Mesodermal cell (in vitro differentiated cells): ENCODE measurements at regions not wholly inside any gene's neighbourhood (a gene's known extent, or its start where the extent isn't known, plus 50 kb on each side); places are given as distances from the start of the nearest gene placed in this dataset.

Experiments
- H3K27ac ChIP-seq: 2 replicates; pipeline ENCODE4 v1.7.0; 2013; ENCODE audit warnings: mild to moderate bottlenecking, low read depth, low read length, moderate library complexity; ENCODE audit not compliant: severe bottlenecking
- H3K36me3 ChIP-seq: 2 replicates; pipeline ENCODE4 v1.7.1; 2013; ENCODE audit warnings: mild to moderate bottlenecking, low read length, moderate library complexity; ENCODE audit not compliant: control insufficient read depth, insufficient read depth
- H3K4me1 ChIP-seq: one replicate; pipeline ENCODE4 v1.7.1; 2013; ENCODE audit warnings: mild to moderate bottlenecking, low read length; ENCODE audit not compliant: insufficient read depth, control insufficient read depth, poor library complexity, severe bottlenecking
- H3K4me3 ChIP-seq: 2 replicates; pipeline ENCODE4 v1.7.0; 2013; ENCODE audit warnings: low read length, control low read depth, mild to moderate bottlenecking; ENCODE audit not compliant: insufficient read depth, poor library complexity, severe bottlenecking; ENCODE audit errors: extremely low read depth
- H3K9me3 ChIP-seq: 2 replicates; pipeline ENCODE4 v1.7.1; 2013; ENCODE audit warnings: mild to moderate bottlenecking, low read length, moderate library complexity; ENCODE audit not compliant: control insufficient read depth
- WGBS, 2 experiments: methylation state at CpG; one replicate each; pipeline ENCODE4 v1.1.5; 2013; ENCODE audit warnings: missing lambda C conversion rate in 2 of 2; ENCODE audit not compliant: insufficient coverage in 2 of 2; 5-methylcytosine and 5-hydroxymethylcytosine counted together

DNA sequence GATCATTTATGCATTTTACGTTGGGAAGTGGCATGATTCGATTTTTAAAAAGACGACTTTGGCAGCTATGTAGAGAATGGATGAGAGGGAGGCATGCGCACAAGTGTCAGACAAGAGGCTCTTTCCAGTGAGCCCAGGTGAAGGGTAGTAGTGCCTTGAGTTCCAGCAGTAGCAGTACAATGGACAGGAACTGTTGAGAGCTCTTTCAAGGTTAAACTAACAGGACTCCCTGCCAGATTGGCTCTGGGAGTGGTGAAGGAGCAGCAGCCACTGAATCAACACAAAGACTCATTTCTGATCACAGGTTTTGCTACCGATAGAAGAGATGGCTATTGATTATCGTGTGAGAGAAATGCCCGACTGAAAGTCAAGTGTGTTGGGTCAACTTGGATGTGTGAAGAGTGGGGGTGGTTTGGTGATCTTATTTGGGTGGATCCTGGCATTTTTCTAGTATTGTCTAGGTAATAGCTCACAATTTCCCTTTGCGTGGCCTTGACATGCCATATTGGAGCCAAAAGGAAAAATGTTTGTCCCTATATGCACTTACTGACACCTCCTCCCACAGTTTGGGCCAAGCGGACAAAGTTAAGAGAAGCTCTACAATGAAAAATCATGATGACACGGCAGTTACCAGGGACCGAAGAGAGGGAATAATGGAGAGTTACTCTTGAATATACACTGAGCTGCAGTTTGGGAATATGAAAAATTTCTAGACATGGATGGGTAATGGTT, 81.6 kb upstream of the MDFIC2 start:
- no peak overlapping the region for H3K27ac ChIP-seq
- no peak overlapping the region for H3K4me3 ChIP-seq
- 82 to 84% methylated on average over 10 of the region's 11 CpGs for WGBS, 2 experiments
- no peaks in the 10 kb centered on the region for H3K4me1 ChIP-seq
- H3K9me3 ChIP-seq = no peaks in the 10 kb centered on the region
- H3K36me3 ChIP-seq = no peaks in the 10 kb centered on the region

DNA sequence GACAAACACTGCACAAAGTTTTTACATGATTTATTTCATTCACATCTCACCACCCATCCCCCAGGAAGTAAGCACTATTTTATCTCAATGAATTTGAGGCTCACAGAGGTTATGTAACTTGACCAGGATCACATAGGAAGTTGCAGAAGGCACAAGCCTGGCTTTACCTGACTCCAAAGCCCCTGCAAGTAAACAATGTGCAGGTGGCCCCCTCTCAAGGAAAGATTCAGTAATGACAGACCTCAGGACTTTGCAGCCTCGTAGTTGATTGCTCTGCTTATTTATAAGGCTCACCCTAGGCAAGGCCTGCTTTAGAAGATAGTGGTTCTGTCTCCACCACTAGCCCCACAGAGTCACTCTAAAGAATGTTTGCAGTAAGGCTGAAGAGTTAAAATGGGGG, 79.8 kb upstream of the MDFIC2 start:
- WGBS, 2 experiments = 92% methylated on average over 1 of the region's 1 CpG; no CpG with 5 or more reads in 1 of the 2 experiments
- Histone ChIP-seq H3K4me3 (no peak overlapping the region), H3K9me3 (no peaks in the 10 kb centered on the region), H3K27ac (no peak overlapping the region), H3K4me1 (no peaks in the 10 kb centered on the region), H3K36me3 (no peaks in the 10 kb centered on the region)

DNA sequence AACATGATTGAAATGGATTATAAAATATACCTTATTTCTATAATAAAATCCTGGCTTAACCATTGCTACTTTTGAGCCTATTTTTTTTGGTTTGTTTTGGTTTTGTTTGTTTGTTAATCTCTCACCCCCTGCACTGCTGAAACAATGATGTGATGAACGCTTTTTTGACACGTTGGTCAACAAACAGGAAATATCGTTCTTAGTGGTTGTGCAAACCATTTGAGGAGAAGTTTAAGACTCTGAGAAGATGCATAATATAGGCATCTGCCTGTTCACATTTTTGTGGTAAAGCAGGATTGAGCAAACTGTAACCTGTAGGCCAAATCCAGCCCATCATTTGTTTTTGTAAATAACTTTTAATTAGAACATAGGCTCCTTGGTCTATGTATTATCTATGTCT, 75.5 kb upstream of the MDFIC2 start:
- H3K36me3 ChIP-seq = no peaks in the 10 kb centered on the region
- no peaks in the 10 kb centered on the region for H3K4me1 ChIP-seq
- 70 to 85% methylated on average over 3 of the region's 3 CpGs for WGBS, 2 experiments
- H3K4me3 ChIP-seq = no peak overlapping the region
- H3K27ac ChIP-seq = no peak overlapping the region
- H3K9me3 ChIP-seq = no peaks in the 10 kb centered on the region

DNA sequence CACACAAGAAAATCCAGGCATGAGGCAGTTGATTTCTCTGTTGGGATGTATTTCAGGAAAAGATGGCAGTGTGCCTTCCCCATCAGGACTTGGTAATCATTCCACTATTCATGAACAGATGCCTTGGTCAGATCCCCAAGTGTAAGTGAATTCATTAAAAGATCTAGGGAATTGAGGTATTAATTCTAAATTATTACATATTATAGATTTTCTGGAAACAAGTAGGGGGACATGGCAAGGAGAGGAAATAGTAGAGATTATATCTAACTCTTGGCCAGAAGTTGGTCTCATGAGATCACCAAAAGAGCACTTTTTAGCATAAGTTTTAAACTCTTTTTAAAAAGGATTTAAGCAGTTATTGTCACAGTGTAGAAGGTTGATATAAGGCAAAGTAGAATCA, 74.4 kb upstream of the MDFIC2 start:
- Histone ChIP-seq H3K36me3 (no peaks in the 10 kb centered on the region), H3K27ac (no peak overlapping the region), H3K4me3 (no peak overlapping the region), H3K9me3 (no peaks in the 10 kb centered on the region), H3K4me1 (no peaks in the 10 kb centered on the region)

DNA sequence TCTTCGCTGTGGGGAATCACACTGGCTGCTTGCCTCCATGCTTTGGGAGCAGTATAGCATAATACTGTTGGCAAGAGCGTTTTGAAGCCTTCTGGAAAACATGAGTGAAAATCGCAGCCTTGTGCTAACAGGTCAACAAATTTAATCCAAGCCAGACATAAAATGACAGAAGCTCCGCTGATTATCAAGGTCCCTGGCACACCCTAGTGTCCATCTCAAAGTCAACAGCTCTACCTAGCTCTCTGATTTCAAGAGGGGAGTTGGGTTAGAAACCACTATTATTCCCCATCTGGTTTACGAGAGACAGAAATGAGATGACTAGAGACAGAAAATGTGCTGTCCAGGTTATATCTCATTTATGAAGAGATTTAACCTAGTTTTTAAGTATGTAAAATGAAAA, 73.6 kb upstream of the MDFIC2 start:
- Histone ChIP-seq H3K4me3 (no peak overlapping the region), H3K36me3 (no peaks in the 10 kb centered on the region), H3K4me1 (no peaks in the 10 kb centered on the region), H3K27ac (no peak overlapping the region), H3K9me3 (no peaks in the 10 kb centered on the region)
- WGBS, 2 experiments = 71 to 88% methylated on average over 2 to 3 of the region's 5 CpGs

DNA sequence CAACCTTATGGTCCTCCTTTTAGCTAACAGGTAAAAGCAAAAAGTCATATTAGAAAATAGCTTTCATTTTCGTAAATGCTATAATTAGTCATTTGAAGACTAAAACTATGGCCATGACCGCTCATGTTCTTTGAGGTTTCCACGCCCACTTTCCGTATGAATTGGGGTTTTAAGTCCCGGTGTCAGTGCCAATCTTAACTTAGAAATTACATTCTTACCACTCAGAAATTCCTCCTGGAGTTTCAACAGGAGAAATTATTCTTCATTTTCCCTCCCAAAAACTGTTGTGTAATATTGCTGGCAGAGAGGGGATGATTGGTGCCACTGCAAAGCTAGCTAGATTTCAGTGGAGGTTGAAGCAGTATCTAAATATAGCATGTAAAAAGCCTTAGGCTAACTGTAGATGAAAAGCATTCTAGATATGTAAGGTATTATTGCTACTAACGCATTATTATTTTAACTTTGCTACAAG, 71.0 kb upstream of the MDFIC2 start:
- 83 to 88% methylated on average over 4 to 6 of the region's 6 CpGs for WGBS, 2 experiments
- Histone ChIP-seq H3K4me3 (no peak overlapping the region), H3K36me3 (no peaks in the 10 kb centered on the region), H3K4me1 (no peaks in the 10 kb centered on the region), H3K9me3 (no peaks in the 10 kb centered on the region), H3K27ac (no peak overlapping the region)

DNA sequence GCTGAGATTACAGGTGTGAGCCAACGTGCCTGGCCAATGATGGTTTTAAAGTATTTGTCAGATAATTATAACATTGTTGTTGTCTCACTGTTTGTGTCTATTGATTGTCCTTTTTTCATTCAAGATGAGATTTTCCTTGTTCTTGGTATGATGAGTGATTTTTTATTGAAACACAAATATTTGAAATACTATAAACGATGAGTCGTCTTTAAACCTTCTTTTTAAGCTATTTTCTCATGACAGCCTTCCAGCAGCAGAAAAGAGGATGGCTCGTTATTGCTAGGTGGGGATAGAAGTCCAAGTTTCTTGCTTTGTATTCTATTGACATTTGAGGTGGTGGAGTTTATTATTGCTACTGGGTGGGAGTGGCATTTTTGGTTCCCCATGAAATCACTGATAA, 61.7 kb upstream of the MDFIC2 start:
- Histone ChIP-seq H3K27ac (no peak overlapping the region), H3K36me3 (no peaks in the 10 kb centered on the region), H3K9me3 (no peaks in the 10 kb centered on the region), H3K4me1 (no peaks in the 10 kb centered on the region), H3K4me3 (no peak overlapping the region)
- WGBS, 2 experiments = 91 to 100% methylated on average over 1 to 3 of the region's 4 CpGs
